NT2/D1 (cell line): ENCODE measurements at regions not wholly inside any gene's neighbourhood (a gene's known extent, or its start where the extent isn't known, plus 50 kb on each side); places are given as distances from the start of the nearest gene placed in this dataset.

ENCODE experiments used
- DNase-seq: peaks from one replicate; pipeline ENCODE4 v3.0.0-alpha.2; 2011; ENCODE audit warnings: low read depth, low spot score
- H3K27me3 ChIP-seq: 2 replicates; pipeline ENCODE4 v1.6.0; 2011; ENCODE audit warnings: mild to moderate bottlenecking; ENCODE audit not compliant: insufficient read length, insufficient read depth
- H3K36me3 ChIP-seq: 2 replicates; pipeline ENCODE4 v1.6.1; 2011; ENCODE audit warnings: mild to moderate bottlenecking, low read length, mixed read lengths; ENCODE audit not compliant: insufficient read depth, insufficient read length
- H3K4me1 ChIP-seq: 2 replicates; pipeline ENCODE4 v1.5.1; 2011; ENCODE audit not compliant: insufficient read depth, insufficient read length
- H3K4me3 ChIP-seq: 2 replicates; pipeline ENCODE4 v1.5.1; 2011; ENCODE audit warnings: low read depth; ENCODE audit not compliant: insufficient read length
- H3K9ac ChIP-seq: 2 replicates; pipeline ENCODE4 v1.6.0; 2011; ENCODE audit warnings: low read depth; ENCODE audit not compliant: insufficient read length
- H3K9me3 ChIP-seq: 2 replicates; pipeline ENCODE4 v1.5.1; 2011; ENCODE audit warnings: mild to moderate bottlenecking, low read length; ENCODE audit not compliant: insufficient read depth
- SUZ12 ChIP-seq: IDR thresholded peaks from 2 replicates; pipeline ENCODE4 v1.6.1; 2011; ENCODE audit not compliant: insufficient read length, insufficient read depth; ENCODE audit errors: extremely low read depth
- YY1 ChIP-seq: IDR thresholded peaks from 2 replicates; pipeline ENCODE4 v1.6.1; 2011; ENCODE audit not compliant: insufficient read length, insufficient read depth
- ZNF274 ChIP-seq: IDR thresholded peaks from 2 replicates; pipeline ENCODE4 v1.6.1; 2011; ENCODE audit warnings: mild to moderate bottlenecking, low read depth, low read length

- TF ChIP-seq SUZ12 (no peak), ZNF274 (no peak), YY1 (no peak)
- Histone ChIP-seq H3K9ac (no peak overlapping the region), H3K4me1 (no peaks in the 10 kb centered on the region), H3K27me3 (no peaks in the 10 kb centered on the region), H3K36me3 (no peaks in the 10 kb centered on the region), H3K4me3 (no peak overlapping the region), H3K9me3 (peaks cover 9% of the 10 kb centered on the region)
- DNase-seq = no peak
These were observed 113.9 kb upstream of the STMND1 start for GRCh38 chr6:16987996-16988395.

DNA sequence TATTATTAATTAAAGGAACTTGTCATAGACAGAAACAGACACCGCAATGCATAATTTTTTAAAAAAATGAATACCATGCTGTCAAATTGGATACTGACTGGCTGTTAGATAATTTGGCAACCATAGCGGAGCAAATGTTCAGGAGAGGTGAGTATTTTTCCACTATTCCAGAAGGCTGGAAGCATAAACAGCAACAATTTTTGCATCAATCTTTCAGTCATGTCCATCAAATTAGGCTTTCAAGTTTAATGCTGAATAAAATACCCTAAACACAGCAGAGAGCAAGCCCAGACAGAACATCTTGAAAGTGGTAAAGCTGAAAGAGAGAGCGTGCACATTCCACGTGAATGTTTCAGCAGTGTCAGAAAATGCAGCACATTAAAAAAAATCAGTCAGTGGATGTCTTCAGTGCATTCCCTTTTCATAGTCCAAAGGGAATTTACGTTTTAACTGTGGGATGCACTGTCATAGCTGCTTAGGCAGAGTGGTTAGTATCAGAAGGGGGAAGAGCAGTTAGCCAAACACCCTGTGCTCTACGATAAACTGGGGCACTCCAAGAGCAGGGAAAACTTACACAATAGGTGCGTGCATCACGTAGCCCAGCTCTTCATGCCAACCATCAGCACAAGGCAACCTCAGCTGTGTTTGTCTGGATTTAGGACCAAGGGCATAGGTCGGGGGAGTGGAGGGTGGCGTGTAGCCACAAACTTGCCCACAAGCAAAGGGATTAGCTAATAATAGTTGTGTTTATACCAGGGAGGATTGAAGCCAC lies 116.2 kb upstream of the STMND1 start:
- Histone ChIP-seq H3K9ac (no peak overlapping the region), H3K4me3 (no peak overlapping the region), H3K4me1 (no peaks in the 10 kb centered on the region), H3K9me3 (peaks cover 9% of the 10 kb centered on the region), H3K27me3 (no peaks in the 10 kb centered on the region), H3K36me3 (no peaks in the 10 kb centered on the region)
- no peak for TF ChIP-seq ZNF274
- no peak for DNase-seq

DNA sequence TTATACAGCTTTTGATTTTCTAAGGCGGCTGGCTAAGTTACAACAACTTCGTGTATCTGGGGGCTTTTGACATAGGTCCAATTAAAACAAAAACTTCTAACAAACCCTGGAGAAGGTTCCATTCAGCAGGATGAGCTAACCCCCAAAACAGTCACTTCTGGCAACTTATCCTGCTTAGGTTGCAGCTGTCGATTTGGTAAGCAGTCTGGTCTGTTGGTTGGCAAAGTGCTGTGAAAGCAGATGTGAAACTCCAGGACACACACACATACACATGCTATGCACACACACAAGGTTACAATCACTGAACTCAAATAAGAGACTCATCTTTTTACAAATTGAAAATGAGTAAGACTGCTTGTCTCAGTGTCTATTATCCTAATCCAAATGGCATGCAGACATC lies 119.0 kb upstream of the STMND1 start:
- H3K4me3 ChIP-seq = no peak overlapping the region
- no peaks in the 10 kb centered on the region for H3K9me3 ChIP-seq
- no peak for DNase-seq
- TF ChIP-seq SUZ12 (no peak), ZNF274 (no peak), YY1 (no peak)
- H3K4me1 ChIP-seq = no peaks in the 10 kb centered on the region
- H3K36me3 ChIP-seq = no peaks in the 10 kb centered on the region
- H3K9ac ChIP-seq = no peak overlapping the region
- H3K27me3 ChIP-seq = no peaks in the 10 kb centered on the region

DNA sequence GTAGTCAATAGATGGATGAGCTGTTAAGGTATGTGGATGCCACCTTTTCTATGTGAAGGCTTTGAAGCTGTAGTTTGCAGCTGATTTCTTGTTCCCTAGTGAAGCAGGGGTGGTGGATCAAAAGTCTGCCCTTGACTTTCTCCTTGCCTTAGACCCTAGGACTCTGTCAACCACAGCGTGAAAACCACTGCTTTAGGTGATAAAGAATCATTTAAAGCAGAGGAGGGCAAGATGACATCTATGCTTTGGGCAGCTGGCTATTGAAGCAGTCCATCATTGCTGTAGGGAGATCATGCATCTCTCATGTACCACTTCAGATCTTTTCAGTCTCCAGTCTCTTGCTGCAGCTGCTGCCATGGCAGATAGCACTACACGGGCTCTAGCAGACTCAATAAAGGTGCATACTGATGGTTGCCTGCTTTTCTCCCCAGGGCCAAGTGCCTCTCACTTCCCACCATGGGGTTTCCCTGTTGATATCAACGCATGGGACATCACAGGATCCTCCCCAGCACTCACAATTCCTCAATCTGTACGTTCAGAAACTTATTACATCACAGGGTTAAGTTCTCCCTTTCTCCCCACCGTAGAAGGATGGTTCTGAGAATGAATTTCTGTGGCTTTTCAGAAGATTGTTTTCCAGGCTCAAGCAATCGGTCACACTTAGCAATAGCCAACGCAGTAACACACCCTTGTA lies 122.0 kb upstream of the STMND1 start:
- Histone ChIP-seq H3K27me3 (no peaks in the 10 kb centered on the region), H3K36me3 (no peaks in the 10 kb centered on the region), H3K9ac (no peak overlapping the region), H3K4me3 (no peak overlapping the region), H3K4me1 (no peaks in the 10 kb centered on the region), H3K9me3 (no peaks in the 10 kb centered on the region)
- TF ChIP-seq ZNF274 = no peak
- no peak for TF ChIP-seq SUZ12
- no peak for TF ChIP-seq YY1
- DNase-seq = no peak

- no peaks in the 10 kb centered on the region for H3K36me3 ChIP-seq
- no peak for DNase-seq
- TF ChIP-seq ZNF274 (no peak), SUZ12 (no peak), YY1 (no peak)
- no peaks in the 10 kb centered on the region for H3K27me3 ChIP-seq
- H3K9ac ChIP-seq = no peak overlapping the region
- no peaks in the 10 kb centered on the region for H3K4me1 ChIP-seq
- no peaks in the 10 kb centered on the region for H3K9me3 ChIP-seq
- H3K4me3 ChIP-seq = no peak overlapping the region
These were observed 123.2 kb upstream of the STMND1 start for GRCh38 chr6:16978686-16979085.

DNA sequence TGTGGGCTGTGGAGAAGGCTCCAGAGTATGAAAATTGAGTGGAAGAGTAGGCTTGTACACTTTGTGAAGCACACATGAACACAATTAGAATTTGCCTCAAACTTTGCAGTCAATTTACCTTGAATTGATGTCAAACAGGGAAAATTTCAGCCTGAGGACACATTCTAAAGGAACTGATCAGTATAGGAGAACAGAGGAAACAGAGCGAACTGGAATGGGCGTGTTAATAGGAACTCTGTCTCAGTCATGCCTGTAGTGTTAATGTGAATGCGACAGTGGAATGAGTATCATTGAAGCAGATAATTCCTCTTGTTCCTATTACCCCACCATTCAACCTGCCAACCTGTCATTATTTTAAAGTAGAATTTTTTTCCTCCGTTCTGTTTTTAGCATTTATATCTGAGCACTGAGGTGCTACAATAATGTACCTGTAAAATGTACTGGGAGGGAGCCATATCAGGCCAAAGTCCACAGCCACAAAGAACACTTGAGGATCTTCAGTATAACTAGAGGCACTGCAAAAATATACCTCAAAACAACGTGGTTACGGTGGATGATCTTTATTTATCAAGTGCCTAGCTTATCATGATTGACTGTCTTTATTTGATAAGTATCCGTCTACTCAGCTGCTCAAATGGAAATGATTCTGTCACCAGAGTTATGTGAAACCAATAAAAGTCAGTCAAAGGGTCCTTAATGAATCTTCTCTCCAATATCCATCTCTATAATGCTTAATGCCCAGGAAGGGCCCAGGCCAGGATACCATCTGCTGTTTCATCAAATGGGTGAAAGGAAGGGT lies 125.3 kb upstream of the STMND1 start:
- H3K4me3 ChIP-seq = no peak overlapping the region
- DNase-seq = no peak
- H3K36me3 ChIP-seq = no peaks in the 10 kb centered on the region
- no peak for TF ChIP-seq SUZ12
- TF ChIP-seq YY1 = no peak
- TF ChIP-seq ZNF274 = no peak
- no peaks in the 10 kb centered on the region for H3K27me3 ChIP-seq
- no peaks in the 10 kb centered on the region for H3K9me3 ChIP-seq
- no peaks in the 10 kb centered on the region for H3K4me1 ChIP-seq
- H3K9ac ChIP-seq = no peak overlapping the region
